HepG2 (cell line): ENCODE measurements at regions not wholly inside any gene's neighbourhood (a gene's known extent, or its start where the extent isn't known, plus 50 kb on each side); places are given as distances from the start of the nearest gene placed in this dataset.
A peak's percentile ranks its signal among the peaks of the same experiment; 100 is the strongest.

Experiments
- BRCA1 ChIP-seq: sonication (generic); formaldehyde crosslinking; IDR thresholded peaks from 2 replicates; pipeline ENCODE4 v1.4.0; 2020; ENCODE audit warnings: missing genetic modification reagents
- CBX5 ChIP-seq: sonication (generic); formaldehyde crosslinking; IDR thresholded peaks from 2 replicates; pipeline ENCODE4 v1.4.0; 2020; ENCODE audit warnings: missing genetic modification reagents, borderline replicate concordance
- IKZF1 ChIP-seq: fragments of 450-650 bp; IDR thresholded peaks from 2 replicates; pipeline ENCODE4 v1.7.1; 2016
- IRF2 ChIP-seq: IDR thresholded peaks from 2 replicates; pipeline ENCODE4 v1.6.1; 2018; ENCODE audit warnings: missing genetic modification reagents, missing compliant biosample characterization
- KDM6A ChIP-seq: IDR thresholded peaks from 2 replicates; pipeline ENCODE4 v1.6.1; 2016; ENCODE audit warnings: low read depth
- MATR3 ChIP-seq: sonication (generic); formaldehyde crosslinking; IDR thresholded peaks from 2 replicates; pipeline ENCODE4 v1.4.0; 2020; ENCODE audit warnings: missing genetic modification reagents
- MAZ ChIP-seq, 2 experiments: sonication (generic) in 1 of 2; formaldehyde crosslinking in 1 of 2; IDR thresholded peaks; 2 replicates each; pipeline versions ENCODE4 v1.5.0 to v1.6.1; 2012 to 2020; ENCODE audit warnings: low read depth in 2 of 2, mild to moderate bottlenecking in 2 of 2, borderline replicate concordance in 1 of 2, improper control_type of control experiment in 1 of 2, low read length in 1 of 2, missing genetic modification reagents in 1 of 2, moderate library complexity in 1 of 2
- MYC ChIP-seq: sonication (generic); formaldehyde crosslinking; IDR thresholded peaks from 2 replicates; pipeline ENCODE4 v1.9.0; 2021; ENCODE audit warnings: missing genetic modification reagents, borderline replicate concordance
- NFE2 ChIP-seq: sonication (generic); formaldehyde crosslinking; IDR thresholded peaks from 2 replicates; pipeline ENCODE4 v1.4.0; 2020; ENCODE audit warnings: missing genetic modification reagents
- RBM39 ChIP-seq: fragments of 200-400 bp; formaldehyde crosslinking; IDR thresholded peaks from one replicate; pipeline ENCODE4 v1.6.1; 2018; ENCODE audit warnings: antibody characterized with exemption, mild to moderate bottlenecking, low read depth, low read length; ENCODE audit not compliant: poor library complexity, severe bottlenecking
- SNAI1 ChIP-seq: sonication (generic); formaldehyde crosslinking; IDR thresholded peaks from 2 replicates; pipeline ENCODE4 v1.5.0; 2020; ENCODE audit warnings: mild to moderate bottlenecking, missing genetic modification reagents, borderline replicate concordance
- SOX6 ChIP-seq, 2 experiments: fragments of 450-650 bp in 1 of 2; sonication (generic) in 1 of 2; formaldehyde crosslinking in 1 of 2; IDR thresholded peaks; 2 replicates each; pipeline versions ENCODE4 v1.4.0 to v1.6.1; 2017 to 2020; ENCODE audit warnings: antibody characterized with exemption in 1 of 2, mild to moderate bottlenecking in 1 of 2, missing genetic modification reagents in 1 of 2
- SP140L ChIP-seq: sonication (generic); formaldehyde crosslinking; IDR thresholded peaks from 2 replicates; pipeline ENCODE4 v1.4.0; 2020; ENCODE audit warnings: missing genetic modification reagents, borderline replicate concordance
- ZBTB3 ChIP-seq: sonication (generic); formaldehyde crosslinking; IDR thresholded peaks from 2 replicates; pipeline ENCODE4 v1.4.0; 2020; ENCODE audit warnings: low read depth, mild to moderate bottlenecking, moderate library complexity, missing genetic modification reagents, borderline replicate concordance
- ZBTB33 ChIP-seq: sonication (generic); formaldehyde crosslinking; IDR thresholded peaks from 2 replicates; pipeline ENCODE4 v1.4.0; 2020; ENCODE audit warnings: missing genetic modification reagents
- ZC3H4 ChIP-seq: sonication (generic); formaldehyde crosslinking; IDR thresholded peaks from 2 replicates; pipeline ENCODE4 v1.4.0; 2020; ENCODE audit warnings: missing genetic modification reagents, borderline replicate concordance
- ZKSCAN1 ChIP-seq: fragments of 150-350 bp; IDR thresholded peaks from 2 replicates; pipeline ENCODE4 v1.6.1; 2014; ENCODE audit warnings: low read length
- ZMAT5 ChIP-seq: sonication (generic); formaldehyde crosslinking; IDR thresholded peaks from 2 replicates; pipeline ENCODE4 v1.5.0; 2020; ENCODE audit warnings: mild to moderate bottlenecking, low read depth, missing genetic modification reagents, borderline replicate concordance
- ZNF292 ChIP-seq: sonication (generic); formaldehyde crosslinking; IDR thresholded peaks from 2 replicates; pipeline ENCODE4 v1.8.1; 2022; ENCODE audit warnings: mild to moderate bottlenecking, low read depth, missing genetic modification reagents, borderline replicate concordance
- ZNF326 ChIP-seq: sonication (generic); formaldehyde crosslinking; IDR thresholded peaks from 2 replicates; pipeline ENCODE4 v1.4.0; 2020; ENCODE audit warnings: missing genetic modification reagents, borderline replicate concordance
- ZNF34 ChIP-seq: sonication (generic); formaldehyde crosslinking; IDR thresholded peaks from 2 replicates; pipeline ENCODE4 v1.4.0; 2020; ENCODE audit warnings: mild to moderate bottlenecking, missing genetic modification reagents, borderline replicate concordance
- ZNF564 ChIP-seq: sonication (generic); formaldehyde crosslinking; IDR thresholded peaks from 2 replicates; pipeline ENCODE4 v1.8.1; 2023; ENCODE audit warnings: mild to moderate bottlenecking, missing genetic modification reagents
- ZNF572 ChIP-seq: sonication (generic); formaldehyde crosslinking; IDR thresholded peaks from 2 replicates; pipeline ENCODE4 v1.5.1; 2020; ENCODE audit warnings: mild to moderate bottlenecking, missing genetic modification reagents
- ZNF713 ChIP-seq: sonication (generic); formaldehyde crosslinking; IDR thresholded peaks from 2 replicates; pipeline ENCODE4 v1.4.0; 2020; ENCODE audit warnings: mild to moderate bottlenecking, missing genetic modification reagents
- ZNF816 ChIP-seq: sonication (generic); formaldehyde crosslinking; IDR thresholded peaks from 2 replicates; pipeline ENCODE4 v1.8.0; 2022; ENCODE audit warnings: missing genetic modification reagents, mild to moderate bottlenecking, borderline replicate concordance
- TF ChIP-seq, protein P1 (sequence below): sonication (generic); IDR thresholded peaks from 2 replicates; pipeline ENCODE4 v1.6.1; 2016; ENCODE audit warnings: low read depth, borderline replicate concordance

DNA sequence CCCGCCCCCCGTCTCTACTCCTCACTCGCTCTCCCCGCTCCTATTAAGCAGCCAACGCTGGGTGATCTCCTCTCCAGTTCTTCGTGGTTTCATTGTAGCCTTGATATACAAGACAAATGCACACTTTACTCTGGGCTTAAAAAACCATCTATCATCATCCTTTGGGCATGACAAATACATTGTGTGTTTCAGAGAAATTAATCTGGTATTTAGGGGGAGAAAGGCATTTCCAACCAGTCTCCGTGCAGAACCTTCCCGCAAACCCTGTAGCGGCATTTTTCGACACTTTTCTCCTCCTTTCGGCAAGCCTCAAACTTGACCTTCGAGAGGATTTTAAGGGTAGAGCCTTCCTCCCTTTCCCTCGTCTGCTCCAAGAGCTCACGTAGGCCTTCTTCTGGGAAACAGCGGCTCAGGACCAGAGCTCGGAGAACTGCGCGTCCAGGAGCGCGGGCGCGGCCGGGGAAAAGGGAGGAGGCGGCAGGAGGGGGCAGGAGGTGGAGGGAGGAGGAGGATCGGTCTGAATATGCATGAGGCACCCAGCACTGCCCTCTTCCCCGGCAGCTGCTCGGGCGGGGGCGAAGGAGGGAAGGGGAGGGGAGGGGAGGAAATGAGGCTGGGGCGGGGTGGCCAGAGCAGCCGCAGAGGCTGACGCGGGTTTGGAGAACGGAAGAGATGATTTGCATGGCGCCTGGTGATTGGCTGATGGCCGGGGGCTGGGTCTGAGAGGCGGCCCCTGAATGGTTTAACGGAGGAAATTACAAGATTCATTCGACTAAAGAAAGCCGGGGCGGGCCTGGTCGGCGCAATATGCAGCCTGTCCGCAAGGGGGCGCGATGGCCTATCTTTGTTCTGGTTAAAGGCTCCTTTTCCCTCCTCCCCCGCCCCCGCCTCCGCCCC, 127.5 kb downstream of the TMEM161B start (continued):
- TF ChIP-seq IKZF1 (no peak), ZNF326 (CRISPR knock-in tag) (no peak), CBX5 (no peak), ZBTB33 (CRISPR knock-in tag) (no peak), ZNF292 (peak; percentile 58; the same call in 1 of the 2 replicates), SOX6 (IDR thresholded peaks at IDR 0.05) (no peak), SOX6 (CRISPR knock-in tag; IDR thresholded peaks at IDR 0.05) (peak; percentile 43; the same call in 1 of the 2 replicates), MAZ (IDR thresholded peaks at IDR 0.05; ENCODE audit: borderline replicate concordance, low read depth, low read length) (peak; percentile 97), MAZ (CRISPR knock-in tag; IDR thresholded peaks at IDR 0.05; ENCODE audit: low read depth) (peak; percentile 77; the same call in 1 of the 2 replicates), IRF2 (CRISPR knock-in tag) (0 out of 2 replicates have a peak, but pooled peaks have one; percentile 22), SNAI1 (no peak), ZC3H4 (no peak), ZMAT5 (CRISPR knock-in tag) (no peak), ZNF816 (no peak), BRCA1 (CRISPR knock-in tag) (no peak), ZNF34 (CRISPR knock-in tag) (no peak), ZNF713 (CRISPR knock-in tag) (no peak), ZNF572 (no peak), NFE2 (no peak), RBM39 (no peak), ZNF564 (CRISPR knock-in tag) (no peak), KDM6A (CRISPR knock-in tag) (no peak), MYC (no peak), ZBTB3 (CRISPR knock-in tag) (no peak), ZKSCAN1 (no peak), MATR3 (CRISPR knock-in tag) (no peak), SP140L (CRISPR knock-in tag) (no peak)
- TF ChIP-seq, protein P1, sequence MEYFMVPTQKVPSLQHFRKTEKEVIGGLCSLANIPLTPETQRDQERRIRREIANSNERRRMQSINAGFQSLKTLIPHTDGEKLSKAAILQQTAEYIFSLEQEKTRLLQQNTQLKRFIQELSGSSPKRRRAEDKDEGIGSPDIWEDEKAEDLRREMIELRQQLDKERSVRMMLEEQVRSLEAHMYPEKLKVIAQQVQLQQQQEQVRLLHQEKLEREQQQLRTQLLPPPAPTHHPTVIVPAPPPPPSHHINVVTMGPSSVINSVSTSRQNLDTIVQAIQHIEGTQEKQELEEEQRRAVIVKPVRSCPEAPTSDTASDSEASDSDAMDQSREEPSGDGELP = peak; percentile 20; the same call in 1 of the 2 replicates
